ENCODE measurements at regions not wholly inside any gene's neighbourhood (a gene's known extent, or its start where the extent isn't known, plus 50 kb on each side); places are given as distances from the start of the nearest gene placed in this dataset.
A peak's percentile ranks its signal among the peaks of the same experiment; 100 is the strongest.

GRCh38 chr1:229888561-229889001 is 178.5 kb upstream of the GALNT2 start:
- peaks cover 0 to 18% (median 0%) of the 10 kb centered on the region in 4 donors for H3K4me1 ChIP-seq
- H3K9me3 ChIP-seq, result peaks cover 0 to 9% (median 0%) of the 10 kb centered on the region in 4 donors
- no peaks in the 10 kb centered on the region for H3K27me3 ChIP-seq
- intact Hi-C loops (cut with DNase I; ENCODE audit: low total_unique reads), result no loop called here
- no peak overlapping the region for H3K4me3 ChIP-seq
- H3K27ac ChIP-seq, result peak overlapping the region; percentile 17 to 79 (median 42)
- no peak for DNase-seq
- 81 to 92% (median 85%) methylated on average over 3 of the region's 3 CpGs for WGBS, 5 donors
- no peaks in the 10 kb centered on the region for H3K36me3 ChIP-seq
- TF ChIP-seq POLR2AphosphoS5 (IDR thresholded peaks at IDR 0.05) (peak in 1 of 3 donors; percentile 11), POLR2A (IDR thresholded peaks at IDR 0.05) (no peak)

- H3K4me3 ChIP-seq, result no peak overlapping the region
- no peak for DNase-seq
These were observed 178.0 kb upstream of the GALNT2 start for GRCh38 chr1:229889031-229889517.

DNA sequence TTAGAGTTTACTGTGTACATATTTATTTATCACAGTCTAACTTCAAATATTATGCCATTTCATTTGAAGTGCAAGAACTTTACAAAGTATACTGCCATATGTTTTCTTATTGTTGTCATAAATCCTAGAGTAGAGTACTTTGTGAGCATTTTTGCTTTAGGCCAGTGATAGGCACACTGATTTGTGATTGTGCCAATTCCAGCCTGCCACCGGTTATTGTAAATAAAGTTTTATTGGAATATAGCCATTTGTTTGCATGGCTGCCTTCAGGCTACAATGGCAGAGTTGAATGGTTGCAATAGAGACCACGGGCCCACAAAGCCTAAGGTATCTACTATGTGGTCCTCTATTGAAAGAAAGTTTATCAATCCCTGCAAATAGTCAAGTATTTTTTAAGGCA is 175.8 kb upstream of the GALNT2 start:
- Histone ChIP-seq H3K4me3 (no peak overlapping the region), H3K27me3 (no peaks in the 10 kb centered on the region), H3K4me1 (peaks cover 0 to 17% (median 0%) of the 10 kb centered on the region in 4 donors), H3K27ac (no peak overlapping the region), H3K36me3 (no peaks in the 10 kb centered on the region), H3K9me3 (peaks cover 0 to 9% (median 0%) of the 10 kb centered on the region in 4 donors)
- 54 to 79% (median 67%) methylated on average over 2 of the region's 2 CpGs for WGBS, 5 donors
- DNase-seq, result no peak
- intact Hi-C loops (cut with DNase I; ENCODE audit: low total_unique reads), result no loop called here
- no peak for TF ChIP-seq EP300 (IDR thresholded peaks at IDR 0.05)
- TF ChIP-seq POLR2A (IDR thresholded peaks at IDR 0.05), result no peak
- TF ChIP-seq POLR2AphosphoS5 (IDR thresholded peaks at IDR 0.05), result no peak
- TF ChIP-seq CTCF (IDR thresholded peaks at IDR 0.05), result no peak

More at GRCh38 chr1:229889031-229889517, 178.0 kb upstream of the GALNT2 start:
- no peaks in the 10 kb centered on the region for H3K27me3 ChIP-seq
- H3K4me1 ChIP-seq, result peaks cover 0 to 17% (median 0%) of the 10 kb centered on the region in 4 donors
- peaks cover 0 to 9% (median 0%) of the 10 kb centered on the region in 4 donors for H3K9me3 ChIP-seq
- H3K27ac ChIP-seq, result peak overlapping the region in 4 of 5 donors; percentile 22 to 79 (median 36)
- TF ChIP-seq EP300 (IDR thresholded peaks at IDR 0.05), result no peak
- TF ChIP-seq CTCF (IDR thresholded peaks at IDR 0.05), result no peak
- TF ChIP-seq POLR2AphosphoS5 (IDR thresholded peaks at IDR 0.05), result no peak
- TF ChIP-seq POLR2A (IDR thresholded peaks at IDR 0.05), result no peak
- no peaks in the 10 kb centered on the region for H3K36me3 ChIP-seq
- 48 to 78% (median 55%) methylated on average over 1 of the region's 1 CpG for WGBS, 5 donors
- intact Hi-C loops (cut with DNase I; ENCODE audit: low total_unique reads), result no loop called here

DNA sequence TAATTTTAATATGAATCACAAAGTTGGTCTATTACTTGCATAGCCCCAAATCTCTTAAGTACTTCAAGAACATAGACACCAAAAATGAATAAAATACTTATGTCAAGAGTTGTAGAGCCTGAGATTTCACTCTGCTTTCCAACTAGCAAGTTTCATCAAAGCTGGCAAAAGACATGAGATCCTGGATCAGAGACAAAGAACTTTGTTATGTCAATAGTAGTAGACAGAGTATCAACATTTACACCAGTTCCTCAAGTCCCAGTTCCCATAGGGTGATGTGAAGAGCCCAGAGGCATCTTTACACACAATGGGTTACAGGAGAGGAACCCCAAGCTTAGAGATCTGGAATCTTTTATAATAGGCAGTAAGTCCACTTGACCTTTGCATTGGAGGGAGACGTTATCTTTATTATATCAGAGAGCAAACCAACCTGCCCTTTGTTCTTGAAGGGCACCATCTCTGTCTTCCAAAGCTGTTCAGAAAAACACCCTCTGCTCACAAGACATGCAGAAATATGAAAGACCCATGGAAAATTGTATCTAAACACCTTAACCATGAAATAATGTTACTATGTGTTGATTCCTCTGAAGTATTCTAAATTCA is 174.4 kb upstream of the GALNT2 start:
- intact Hi-C loops (cut with DNase I; ENCODE audit: low total_unique reads), result no loop called here

More for the DNA sequence above, 174.4 kb upstream of the GALNT2 start:
- H3K9me3 ChIP-seq, result peaks cover 0 to 5% (median 0%) of the 10 kb centered on the region in 4 donors
- H3K4me3 ChIP-seq, result no peak overlapping the region
- no peaks in the 10 kb centered on the region for H3K36me3 ChIP-seq
- 31 to 55% (median 44%) methylated on average over 1 of the region's 1 CpG for WGBS, 5 donors
- H3K27me3 ChIP-seq, result peaks cover 0 to 6% (median 0%) of the 10 kb centered on the region in 3 donors
- H3K27ac ChIP-seq, result no peak overlapping the region
- TF ChIP-seq CTCF (IDR thresholded peaks at IDR 0.05) (no peak), POLR2A (IDR thresholded peaks at IDR 0.05) (no peak), EP300 (IDR thresholded peaks at IDR 0.05) (no peak), POLR2AphosphoS5 (IDR thresholded peaks at IDR 0.05) (no peak)
- no peak for DNase-seq
- peaks cover 0 to 17% (median 0%) of the 10 kb centered on the region in 4 donors for H3K4me1 ChIP-seq

All from stomach (tissue), 8 donors.